Activated CD8-positive, alpha-beta T cell treated with anti-CD3 and anti-CD28 coated beads, Interleukin-2, amount 10 ng/mL, durations not matched to agents 7 days and 5 days (primary cell): ENCODE measurements at regions not wholly inside any gene's neighbourhood (a gene's known extent, or its start where the extent isn't known, plus 50 kb on each side); places are given as distances from the start of the nearest gene placed in this dataset.
"Not testable (repeated sequence)": the region's sequence is repeated elsewhere in the genome, so short reads cannot be mapped to it uniquely, and the experiment has no call there.

Experiments used
- ATAC-seq: fragments of 150-1000 bp; cut with Tn5 transposase; one replicate; pipeline ENCODE4 v1.10.0; 2021; ENCODE audit warnings: moderate library complexity
- CTCF ChIA-PET: fragments of 350-600 bp; sonication (Branson Sonifier 250); formaldehyde crosslinking; loops from one replicate; lab custom pipeline; 2021; ENCODE audit warnings: antibody characterized with exemption; lab: Charles Lee
- POLR2A ChIA-PET: fragments of 350-600 bp; sonication (Branson Sonifier 250); formaldehyde crosslinking; loops from one replicate; lab custom pipeline; 2021; ENCODE audit warnings: antibody characterized with exemption; lab: Charles Lee
- DNase-seq: peaks from one replicate; pipeline ENCODE4 v3.0.0-alpha.2; 2020
- H3K27ac Mint-ChIP-seq: one replicate; pipeline ENCODE4 v1.8.0; 2021; ENCODE audit warnings: mild to moderate bottlenecking, mixed read lengths
- H3K27me3 Mint-ChIP-seq: one replicate; pipeline ENCODE4 v1.8.0; 2021; ENCODE audit warnings: low read depth, mixed read lengths
- H3K36me3 Mint-ChIP-seq: one replicate; pipeline ENCODE4 v1.8.0; 2021; ENCODE audit warnings: low read depth, mixed read lengths
- H3K4me1 Mint-ChIP-seq: one replicate; pipeline ENCODE4 v1.8.0; 2021; ENCODE audit warnings: low read depth, mixed read lengths
- H3K4me3 Mint-ChIP-seq: one replicate; pipeline ENCODE4 v1.8.0; 2021; ENCODE audit warnings: mild to moderate bottlenecking, mixed read lengths
- H3K9me3 Mint-ChIP-seq: one replicate; pipeline ENCODE4 v1.8.0; 2022; ENCODE audit warnings: mixed read lengths; ENCODE audit not compliant: insufficient read depth

GRCh38 chr22:48299801-48300200 lies 1527.9 kb downstream of the BRD1 start:
- ChIA-PET CTCF (no interaction called here), POLR2A (no interaction called here)
- H3K36me3 Mint-ChIP-seq, result no peaks in the 10 kb centered on the region
- H3K4me3 Mint-ChIP-seq, result no peak overlapping the region
- H3K4me1 Mint-ChIP-seq, result no peaks in the 10 kb centered on the region
- no peaks in the 10 kb centered on the region for H3K9me3 Mint-ChIP-seq
- H3K27ac Mint-ChIP-seq, result no peak overlapping the region
- ATAC-seq (no peak), DNase-seq (no peak)
- H3K27me3 Mint-ChIP-seq, result no peaks in the 10 kb centered on the region

- POLR2A ChIA-PET, result no interaction called here
- CTCF ChIA-PET, result no interaction called here
- H3K4me3 Mint-ChIP-seq, result no peak overlapping the region
- DNase-seq (no peak), ATAC-seq (no peak)
- H3K36me3 Mint-ChIP-seq, result no peaks in the 10 kb centered on the region
- H3K27ac Mint-ChIP-seq, result no peak overlapping the region
- H3K9me3 Mint-ChIP-seq, result no peaks in the 10 kb centered on the region
- no peaks in the 10 kb centered on the region for H3K27me3 Mint-ChIP-seq
- H3K4me1 Mint-ChIP-seq, result no peaks in the 10 kb centered on the region
Observed at GRCh38 chr22:48299124-48299523, 1528.5 kb downstream of the BRD1 start.

GRCh38 chr22:48297296-48297695 lies 1530.4 kb downstream of the BRD1 start:
- POLR2A ChIA-PET, result no interaction called here
- Mint-ChIP-seq H3K27me3 (no peaks in the 10 kb centered on the region), H3K4me3 (no peak overlapping the region), H3K9me3 (no peaks in the 10 kb centered on the region), H3K4me1 (no peaks in the 10 kb centered on the region), H3K36me3 (no peaks in the 10 kb centered on the region), H3K27ac (no peak overlapping the region)
- CTCF ChIA-PET, result no interaction called here
- DNase-seq, result no peak
- ATAC-seq, result no peak

GRCh38 chr22:48289954-48290353 lies 1527.5 kb downstream of the TBC1D22A start:
- H3K4me3 Mint-ChIP-seq, DNase-seq, H3K9me3 Mint-ChIP-seq, CTCF ChIA-PET, H3K27me3 Mint-ChIP-seq, H3K36me3 Mint-ChIP-seq, H3K4me1 Mint-ChIP-seq, H3K27ac Mint-ChIP-seq, ATAC-seq: not testable (repeated sequence)
- POLR2A ChIA-PET, result interaction anchor here (0.5 kb wide), 1 partner anchor 560 kb away, joined by 3 read pairs; no protein-coding TSS in a partner anchor

- no peaks in the 10 kb centered on the region for H3K36me3 Mint-ChIP-seq
Observed at GRCh38 chr22:48288376-48288940, 1526.0 kb downstream of the TBC1D22A start.

GRCh38 chr22:48287031-48287430 lies 1524.6 kb downstream of the TBC1D22A start:
- ATAC-seq (no peak), DNase-seq (no peak)
- H3K4me3 Mint-ChIP-seq, result no peak overlapping the region
- no peaks in the 10 kb centered on the region for H3K9me3 Mint-ChIP-seq
- POLR2A ChIA-PET, result no interaction called here
- no peak overlapping the region for H3K27ac Mint-ChIP-seq
- H3K4me1 Mint-ChIP-seq, result no peaks in the 10 kb centered on the region
- H3K36me3 Mint-ChIP-seq, result no peaks in the 10 kb centered on the region
- H3K27me3 Mint-ChIP-seq, result peaks cover 2% of the 10 kb centered on the region
- CTCF ChIA-PET, result no interaction called here

More at GRCh38 chr22:48288376-48288940, 1526.0 kb downstream of the TBC1D22A start:
- no peaks in the 10 kb centered on the region for H3K9me3 Mint-ChIP-seq
- CTCF ChIA-PET, result no interaction called here
- H3K27ac Mint-ChIP-seq, result no peak overlapping the region
- no peaks in the 10 kb centered on the region for H3K4me1 Mint-ChIP-seq
- POLR2A ChIA-PET, result no interaction called here
- ATAC-seq (no peak), DNase-seq (no peak)
- H3K4me3 Mint-ChIP-seq, result no peak overlapping the region
- peaks cover under 1% of the 10 kb centered on the region for H3K27me3 Mint-ChIP-seq

GRCh38 chr22:48284671-48285070 lies 1522.2 kb downstream of the TBC1D22A start:
- no peaks in the 10 kb centered on the region for H3K9me3 Mint-ChIP-seq
- H3K36me3 Mint-ChIP-seq, result no peaks in the 10 kb centered on the region
- H3K27me3 Mint-ChIP-seq, result peaks cover 4% of the 10 kb centered on the region
- no peaks in the 10 kb centered on the region for H3K4me1 Mint-ChIP-seq
- H3K27ac Mint-ChIP-seq, result no peak overlapping the region
- no peak for ATAC-seq
- H3K4me3 Mint-ChIP-seq, result no peak overlapping the region
- ChIA-PET POLR2A (no interaction called here), CTCF (no interaction called here)
- DNase-seq, result no peak

GRCh38 chr22:48282804-48283203 lies 1520.4 kb downstream of the TBC1D22A start:
- Mint-ChIP-seq H3K27me3 (peaks cover 4% of the 10 kb centered on the region), H3K36me3 (no peaks in the 10 kb centered on the region), H3K27ac (no peak overlapping the region), H3K4me1 (no peaks in the 10 kb centered on the region), H3K9me3 (no peaks in the 10 kb centered on the region), H3K4me3 (no peak overlapping the region)
- ChIA-PET CTCF (no interaction called here), POLR2A (no interaction called here)
- ATAC-seq (no peak), DNase-seq (no peak)

GRCh38 chr22:48279461-48279756 lies 1517.0 kb downstream of the TBC1D22A start:
- ATAC-seq (no peak), DNase-seq (no peak)
- H3K27me3 Mint-ChIP-seq, result peaks cover 4% of the 10 kb centered on the region
- POLR2A ChIA-PET, result no interaction called here
- H3K36me3 Mint-ChIP-seq, result no peaks in the 10 kb centered on the region
- H3K4me3 Mint-ChIP-seq, result no peak overlapping the region
- CTCF ChIA-PET, result no interaction called here
- H3K27ac Mint-ChIP-seq, result no peak overlapping the region
- H3K9me3 Mint-ChIP-seq, result no peaks in the 10 kb centered on the region
- H3K4me1 Mint-ChIP-seq, result no peaks in the 10 kb centered on the region

GRCh38 chr22:48278620-48279460 lies 1516.4 kb downstream of the TBC1D22A start:
- Mint-ChIP-seq H3K27me3 (peaks cover 4% of the 10 kb centered on the region), H3K4me3 (no peak overlapping the region), H3K4me1 (no peaks in the 10 kb centered on the region), H3K27ac (no peak overlapping the region), H3K36me3 (no peaks in the 10 kb centered on the region), H3K9me3 (no peaks in the 10 kb centered on the region)
- POLR2A ChIA-PET, result no interaction called here
- DNase-seq, result no peak
- CTCF ChIA-PET, result no interaction called here
- ATAC-seq, result no peak

- Mint-ChIP-seq H3K27ac (no peak overlapping the region), H3K9me3 (no peaks in the 10 kb centered on the region), H3K4me1 (no peaks in the 10 kb centered on the region), H3K36me3 (no peaks in the 10 kb centered on the region), H3K27me3 (peaks cover 2% of the 10 kb centered on the region), H3K4me3 (no peak overlapping the region)
- CTCF ChIA-PET, result no interaction called here
- DNase-seq (no peak), ATAC-seq (no peak)
- POLR2A ChIA-PET, result no interaction called here
Observed at GRCh38 chr22:48277868-48278581, 1515.6 kb downstream of the TBC1D22A start.
